Nephron (organoid): ENCODE measurements at regions not wholly inside any gene's neighbourhood (a gene's known extent, or its start where the extent isn't known, plus 50 kb on each side); places are given as distances from the start of the nearest gene placed in this dataset.

ENCODE experiments used
- H3K27ac Mint-ChIP-seq, 3 experiments: 2 replicates each; pipeline ENCODE4 v1.8.0; 2020; ENCODE audit warnings: mixed read lengths in 3 of 3, mild to moderate bottlenecking in 2 of 3, moderate library complexity in 1 of 3
- H3K27me3 Mint-ChIP-seq: 2 replicates; pipeline ENCODE4 v1.8.0; 2021; ENCODE audit warnings: low read depth, mild to moderate bottlenecking, moderate library complexity, mixed read lengths
- H3K36me3 Mint-ChIP-seq: 2 replicates; pipeline ENCODE4 v1.8.0; 2020; ENCODE audit warnings: low read depth, mixed read lengths
- H3K4me1 Mint-ChIP-seq: 2 replicates; pipeline ENCODE4 v1.8.0; 2020; ENCODE audit warnings: mixed read lengths
- H3K4me3 Mint-ChIP-seq, 3 experiments: 2 replicates each; pipeline ENCODE4 v1.8.0; 2020; ENCODE audit warnings: mild to moderate bottlenecking in 3 of 3, mixed read lengths in 3 of 3, moderate library complexity in 2 of 3
- H3K9me3 Mint-ChIP-seq: 2 replicates; pipeline ENCODE4 v1.8.0; 2020; ENCODE audit warnings: mixed read lengths
- TF ChIP-seq, protein P1 (sequence below), 3 experiments: fragments of 200-600 bp; sonication (generic); IDR thresholded peaks; one replicate each; pipeline ENCODE4 v1.5.0; 2021; ENCODE audit warnings: antibody characterized with exemption in 3 of 3; ENCODE audit not compliant: unreplicated experiment in 3 of 3

DNA sequence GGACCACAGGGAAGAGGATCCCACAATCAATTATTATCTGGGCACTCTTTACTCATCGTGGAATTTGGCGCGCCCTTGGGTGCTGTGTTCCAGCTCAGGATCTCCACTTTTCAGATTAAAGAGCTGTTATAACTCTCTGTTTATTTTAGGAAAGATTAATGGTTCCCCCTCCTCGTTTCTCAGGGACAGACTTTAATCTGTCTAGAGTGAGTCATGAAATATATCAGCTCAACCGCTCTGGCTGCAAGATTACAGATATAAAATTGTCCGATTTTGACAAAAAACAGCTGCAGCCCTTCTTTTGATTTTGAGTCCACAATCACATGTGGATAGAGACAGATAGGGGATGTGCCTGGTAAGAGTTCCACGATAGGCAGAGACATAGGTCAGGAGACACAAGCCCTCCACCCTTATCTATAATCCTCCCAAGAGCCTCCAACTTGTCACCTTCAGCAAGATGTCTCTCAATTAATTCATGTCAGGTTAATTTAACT is 77.6 kb upstream of the ANKRD55 start:
- Mint-ChIP-seq H3K4me3 (no peak overlapping the region), H3K4me1 (peaks cover 53% of the 10 kb centered on the region), H3K9me3 (peaks cover 14% of the 10 kb centered on the region), H3K27ac (peak overlapping the region; percentile 58 to 90 (median 82)), H3K36me3 (no peaks in the 10 kb centered on the region), H3K27me3 (no peaks in the 10 kb centered on the region)
- TF ChIP-seq, protein P1, sequence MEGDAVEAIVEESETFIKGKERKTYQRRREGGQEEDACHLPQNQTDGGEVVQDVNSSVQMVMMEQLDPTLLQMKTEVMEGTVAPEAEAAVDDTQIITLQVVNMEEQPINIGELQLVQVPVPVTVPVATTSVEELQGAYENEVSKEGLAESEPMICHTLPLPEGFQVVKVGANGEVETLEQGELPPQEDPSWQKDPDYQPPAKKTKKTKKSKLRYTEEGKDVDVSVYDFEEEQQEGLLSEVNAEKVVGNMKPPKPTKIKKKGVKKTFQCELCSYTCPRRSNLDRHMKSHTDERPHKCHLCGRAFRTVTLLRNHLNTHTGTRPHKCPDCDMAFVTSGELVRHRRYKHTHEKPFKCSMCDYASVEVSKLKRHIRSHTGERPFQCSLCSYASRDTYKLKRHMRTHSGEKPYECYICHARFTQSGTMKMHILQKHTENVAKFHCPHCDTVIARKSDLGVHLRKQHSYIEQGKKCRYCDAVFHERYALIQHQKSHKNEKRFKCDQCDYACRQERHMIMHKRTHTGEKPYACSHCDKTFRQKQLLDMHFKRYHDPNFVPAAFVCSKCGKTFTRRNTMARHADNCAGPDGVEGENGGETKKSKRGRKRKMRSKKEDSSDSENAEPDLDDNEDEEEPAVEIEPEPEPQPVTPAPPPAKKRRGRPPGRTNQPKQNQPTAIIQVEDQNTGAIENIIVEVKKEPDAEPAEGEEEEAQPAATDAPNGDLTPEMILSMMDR (IDR thresholded peaks at IDR 0.05; ENCODE audit: unreplicated experiment in 3 of 3): no peak

DNA sequence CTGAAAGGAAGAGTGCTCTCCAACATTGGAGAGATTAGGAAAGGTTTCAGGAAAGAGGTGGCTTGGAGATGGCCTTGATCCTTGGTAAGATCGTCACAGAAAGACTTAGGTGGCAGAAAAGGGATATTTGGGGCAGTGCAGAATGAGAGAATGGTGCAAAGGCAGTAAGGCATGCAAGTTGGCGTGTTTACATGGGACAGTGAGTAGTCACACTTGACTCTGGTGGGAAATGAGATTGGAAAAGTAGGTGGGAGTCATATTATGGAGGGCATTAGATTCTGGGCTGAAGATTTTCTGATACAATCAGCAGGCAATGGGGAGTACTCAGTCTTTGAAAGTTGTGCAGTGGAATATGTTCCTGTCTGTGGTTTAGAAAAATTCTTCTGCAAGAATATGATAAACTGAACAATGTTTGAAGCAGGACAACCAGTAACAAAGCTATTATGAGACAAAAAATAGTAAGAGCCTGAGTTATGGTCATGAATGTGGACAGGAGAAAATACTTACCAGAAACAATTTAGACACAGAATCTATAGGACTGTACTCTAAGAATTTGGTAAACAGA is 76.2 kb upstream of the ANKRD55 start:
- H3K4me1 Mint-ChIP-seq: peaks cover 49% of the 10 kb centered on the region
- H3K27me3 Mint-ChIP-seq: no peaks in the 10 kb centered on the region
- peak overlapping the region; percentile 58 to 90 (median 82) for H3K27ac Mint-ChIP-seq
- H3K36me3 Mint-ChIP-seq: no peaks in the 10 kb centered on the region
- no peak overlapping the region for H3K4me3 Mint-ChIP-seq
- TF ChIP-seq, protein P1 (IDR thresholded peaks at IDR 0.05; ENCODE audit: unreplicated experiment in 3 of 3): no peak
- H3K9me3 Mint-ChIP-seq: peaks cover 16% of the 10 kb centered on the region

DNA sequence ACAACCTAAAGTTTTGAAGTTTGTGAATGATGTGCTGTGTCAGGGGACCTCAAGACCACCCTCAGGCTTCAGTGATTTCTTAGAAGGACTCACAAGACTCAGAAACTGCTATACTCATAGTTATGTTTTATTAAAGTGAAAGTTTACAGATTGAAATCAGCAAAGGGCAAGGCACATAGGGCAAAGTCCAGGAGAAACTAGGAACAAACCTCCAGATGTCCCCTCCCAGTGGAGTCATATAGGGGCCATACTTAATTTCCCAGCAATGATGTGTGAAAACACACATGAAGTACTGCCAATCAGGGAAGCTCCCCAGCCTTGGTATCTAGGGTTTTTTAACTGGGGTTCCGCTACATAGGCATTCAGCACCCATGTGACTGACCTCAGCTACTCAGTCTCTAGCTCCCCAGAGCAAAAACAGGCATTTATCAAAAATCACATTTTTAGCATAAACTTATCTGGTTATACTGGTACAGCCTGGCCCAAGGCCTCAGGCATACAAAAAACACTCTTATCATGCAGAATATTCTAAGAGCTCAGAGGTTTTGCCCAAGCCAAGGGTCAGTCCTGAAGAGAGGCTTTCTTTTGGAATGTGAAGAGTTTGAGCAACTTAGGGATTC is 74.7 kb upstream of the ANKRD55 start:
- H3K4me3 Mint-ChIP-seq: no peak overlapping the region
- H3K9me3 Mint-ChIP-seq: peaks cover 16% of the 10 kb centered on the region
- TF ChIP-seq, protein P1 (IDR thresholded peaks at IDR 0.05; ENCODE audit: unreplicated experiment in 3 of 3): no peak
- H3K27ac Mint-ChIP-seq: peak overlapping the region; percentile 23 to 44 (median 43)
- no peaks in the 10 kb centered on the region for H3K36me3 Mint-ChIP-seq
- H3K27me3 Mint-ChIP-seq: no peaks in the 10 kb centered on the region
- H3K4me1 Mint-ChIP-seq: peaks cover 39% of the 10 kb centered on the region

DNA sequence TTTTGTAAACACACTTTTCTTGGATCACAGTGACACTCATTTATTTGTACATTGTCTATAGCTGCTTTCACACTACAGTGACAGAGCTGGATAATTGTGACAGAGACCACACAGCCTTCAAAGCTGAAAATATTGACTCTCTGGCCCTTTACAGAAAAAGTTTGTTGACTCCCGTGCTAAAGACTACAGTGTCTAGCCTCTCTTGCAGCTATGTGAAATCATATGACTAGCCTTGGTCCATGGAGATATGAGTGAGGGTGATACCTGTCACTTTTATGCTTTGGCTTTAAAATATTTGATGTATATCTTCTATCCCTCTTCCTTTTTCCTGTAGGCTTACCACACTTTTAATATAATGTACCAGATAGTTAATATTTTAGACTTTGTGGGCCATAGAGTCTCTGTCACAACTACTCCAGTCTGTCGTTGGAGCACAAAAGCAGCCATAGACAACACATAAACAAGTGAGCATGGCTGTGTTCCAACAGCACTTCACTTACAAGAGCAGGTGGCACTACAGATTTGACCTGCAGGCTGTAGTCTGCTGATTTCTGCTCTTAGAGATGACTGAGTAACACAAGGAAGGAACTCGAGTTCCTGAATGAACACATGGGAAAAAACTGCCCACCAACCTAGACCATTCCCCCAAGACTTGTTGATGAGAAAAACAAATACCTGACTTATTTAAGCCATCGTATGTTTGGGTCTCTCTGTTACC is 73.5 kb upstream of the ANKRD55 start:
- H3K36me3 Mint-ChIP-seq: no peaks in the 10 kb centered on the region
- H3K27me3 Mint-ChIP-seq: no peaks in the 10 kb centered on the region
- peaks cover 30% of the 10 kb centered on the region for H3K4me1 Mint-ChIP-seq
- TF ChIP-seq, protein P1 (IDR thresholded peaks at IDR 0.05; ENCODE audit: unreplicated experiment in 3 of 3): no peak
- peak overlapping the region in 1 of 3 experiments; percentile 25 for H3K27ac Mint-ChIP-seq
- no peak overlapping the region for H3K4me3 Mint-ChIP-seq
- peaks cover 16% of the 10 kb centered on the region for H3K9me3 Mint-ChIP-seq

DNA sequence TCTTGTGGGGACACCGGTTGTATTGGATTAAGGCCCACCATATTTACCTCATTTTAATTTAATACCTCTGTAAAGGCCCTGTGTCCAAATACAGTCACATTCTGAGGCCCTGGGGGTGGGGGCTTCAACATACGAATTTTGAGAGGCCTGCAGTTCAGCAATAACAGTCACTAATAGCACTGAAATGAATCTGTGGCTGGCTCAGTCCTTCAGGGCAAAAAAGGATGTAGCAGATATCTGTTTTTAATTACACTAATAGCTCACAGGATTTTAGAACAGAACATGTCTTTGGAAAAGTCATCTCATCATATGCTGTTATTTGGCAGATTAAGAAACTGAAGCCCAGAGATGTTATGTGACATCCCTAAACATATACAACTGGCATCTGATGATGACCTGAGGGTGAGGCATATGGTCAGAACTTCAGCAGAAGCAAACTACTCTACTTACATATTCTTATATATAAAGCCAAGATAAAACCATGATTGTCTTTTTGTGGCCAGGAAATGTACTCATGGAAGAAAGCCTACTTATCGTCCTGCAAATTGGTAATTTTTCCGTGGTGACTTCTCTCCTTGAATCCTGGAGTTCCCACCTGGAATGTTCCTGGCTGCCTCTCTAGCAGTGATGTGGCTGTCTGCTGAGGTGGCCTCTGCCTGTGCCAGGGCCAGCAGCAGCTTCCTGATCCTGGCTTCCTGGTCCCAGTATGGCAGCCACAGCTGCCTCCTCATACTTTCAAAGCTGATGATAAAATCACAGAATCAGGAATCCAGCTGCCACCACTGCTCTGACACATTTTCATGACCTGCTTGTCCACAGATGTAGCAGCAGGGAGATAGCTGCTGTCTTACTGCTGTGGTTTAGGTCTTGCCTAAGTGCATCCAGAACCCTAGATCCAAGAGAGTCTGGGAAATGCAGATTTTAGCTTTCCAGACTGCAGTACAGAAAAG is 72.1 kb upstream of the ANKRD55 start:
- Mint-ChIP-seq H3K4me3 (no peak overlapping the region), H3K9me3 (peaks cover 16% of the 10 kb centered on the region), H3K4me1 (peaks cover 17% of the 10 kb centered on the region), H3K36me3 (no peaks in the 10 kb centered on the region), H3K27ac (peak overlapping the region in 1 of 3 experiments; percentile 45), H3K27me3 (no peaks in the 10 kb centered on the region)
- TF ChIP-seq, protein P1 (IDR thresholded peaks at IDR 0.05; ENCODE audit: unreplicated experiment in 3 of 3): no peak
